ENCODE measurements at regions not wholly inside any gene's neighbourhood (a gene's known extent, or its start where the extent isn't known, plus 50 kb on each side); places are given as distances from the start of the nearest gene placed in this dataset.

DNA sequence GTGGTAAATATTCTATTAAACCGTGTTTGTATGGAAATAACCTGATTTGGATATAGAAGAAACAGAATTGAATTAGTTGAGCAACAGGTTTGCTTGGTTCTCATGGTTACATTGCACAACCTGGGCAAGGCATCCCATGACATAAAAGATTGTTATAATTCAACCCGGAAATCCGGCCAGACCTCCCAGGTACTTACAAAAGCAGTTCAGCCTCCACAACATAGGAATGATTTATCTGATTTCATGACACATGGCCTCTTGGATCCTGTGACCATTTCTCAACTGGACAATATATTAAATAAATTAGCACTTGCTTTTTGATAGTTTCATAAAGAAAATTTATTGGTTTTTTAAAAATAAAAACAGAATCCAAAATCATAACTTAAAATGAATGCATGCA is 55.1 kb upstream of the PTPN12 start:
- WGBS, 2 experiments (ENCODE audit: extremely low coverage in 1 of 2, insufficient coverage in 1 of 2, insufficient read length in 1 of 2, insufficient replicate concordance in 2 of 2, low coverage in 1 of 2, low lambda C conversion rate in 2 of 2, missing lambda C conversion rate in 1 of 2) = 88% methylated on average over 3 of the region's 3 CpGs; no CpG with 5 or more reads in 1 of the 2 experiments
- TF ChIP-seq POLR2AphosphoS5 (IDR thresholded peaks at IDR 0.05; ENCODE audit: low read depth, low read length) = no peak
- TF ChIP-seq ZNF274 (IDR thresholded peaks at IDR 0.05; ENCODE audit: borderline replicate concordance, extremely low read depth, low read length) = no peak
- no peak for TF ChIP-seq RBBP5 (IDR thresholded peaks at IDR 0.05; ENCODE audit: borderline replicate concordance, low read depth, low read length)
- no peak for TF ChIP-seq TAF7 (optimal IDR thresholded peaks at IDR 0.05; ENCODE audit: borderline replicate concordance, low read depth, low read length)
- no peak for TF ChIP-seq RNF2 (IDR thresholded peaks at IDR 0.05; ENCODE audit: borderline replicate concordance, low read depth, low read length, missing control alignments, poor library complexity, severe bottlenecking)
- no peak for TF ChIP-seq GABPA (IDR thresholded peaks at IDR 0.05; ENCODE audit: borderline replicate concordance, insufficient read depth, low read length)
- no peak for TF ChIP-seq CTBP2 (IDR thresholded peaks at IDR 0.05; ENCODE audit: borderline replicate concordance, insufficient read depth, insufficient read length, low read length)
- DNase-seq (ENCODE audit: low read depth in 1 of 2, low spot score in 2 of 2) (no peak), FAIRE-seq (no peak)
- Histone ChIP-seq H3K56ac (replicated peaks; ENCODE audit: insufficient read length, low read depth, low read length) (no peak overlapping the region), H2BK15ac (ENCODE audit: low read length) (no peak overlapping the region), H3K36me3 (ENCODE audit: control insufficient read depth in 2 of 4, insufficient read depth in 4 of 4, low read length in 3 of 4) (no peaks in the 10 kb centered on the region), H2AFZ (ENCODE audit: low read length) (no peak overlapping the region), H4K5ac (ENCODE audit: insufficient read length, low read depth, low read length) (no peak overlapping the region), H3K18ac (ENCODE audit: extremely low read depth, low read length) (no peak overlapping the region), H2BK12ac (ENCODE audit: low read depth, low read length) (no peak overlapping the region), H4K20me1 (replicated peaks in 1 of 2; ENCODE audit: control insufficient read depth in 1 of 2, insufficient read depth in 2 of 2, low read length in 2 of 2) (no peaks in the 10 kb centered on the region), H2BK5ac (ENCODE audit: low read depth, low read length) (no peak overlapping the region), H4K8ac (ENCODE audit: extremely low read depth, insufficient read depth, low read length) (no peak overlapping the region), H2AK5ac (ENCODE audit: low read depth, low read length) (no peak overlapping the region), H4K91ac (replicated peaks; ENCODE audit: insufficient read length, low read length) (no peak overlapping the region), H3K79me1 (ENCODE audit: low read depth, low read length) (no peaks in the 10 kb centered on the region), H3K23ac (ENCODE audit: insufficient read length) (no peak overlapping the region), H3K9ac (replicated peaks in 1 of 4; ENCODE audit: extremely low read depth in 1 of 4, low read depth in 3 of 4, low read length in 3 of 4) (no peak overlapping the region), H3K27me3 (replicated peaks in 1 of 4; ENCODE audit: control insufficient read depth in 3 of 4, extremely low read depth in 1 of 4, insufficient read depth in 3 of 4, low read length in 3 of 4) (no peaks in the 10 kb centered on the region), H3K23me2 (ENCODE audit: low read depth, low read length) (no peaks in the 10 kb centered on the region), H3K79me2 (ENCODE audit: control insufficient read depth in 1 of 2, insufficient read depth in 2 of 2, low read length in 2 of 2) (no peaks in the 10 kb centered on the region), H2BK20ac (ENCODE audit: low read length) (no peak overlapping the region), H3K4ac (replicated peaks; ENCODE audit: insufficient read length, low read depth, low read length) (no peak overlapping the region), H3K9me3 (ENCODE audit: insufficient read depth in 2 of 2, low read depth in 1 of 2, low read length in 1 of 2) (no peaks in the 10 kb centered on the region), H3K14ac (ENCODE audit: insufficient read length) (no peak overlapping the region), H3K4me2 (ENCODE audit: insufficient read depth in 1 of 2, low read depth in 2 of 2, low read length in 2 of 2) (no peak overlapping the region), H3K4me1 (replicated peaks in 1 of 4; ENCODE audit: control insufficient read depth in 3 of 4, insufficient read depth in 4 of 4, low read length in 3 of 4) (peaks cover 0 to 3% (median 0%) of the 10 kb centered on the region in 4 experiments; a peak in 2 of 7 replicates), H3K4me3 (ENCODE audit: extremely low read depth in 1 of 4, insufficient read depth in 2 of 4, low read depth in 3 of 4, low read length in 4 of 4) (no peak overlapping the region), H2BK120ac (replicated peaks; ENCODE audit: low read depth, low read length) (no peak overlapping the region), H3K27ac (ENCODE audit: low read depth, low read length) (no peak overlapping the region)
- ChIA-PET POLR2A (ENCODE audit: partially characterized antibody) (no interaction called here), CTCF (ENCODE audit: partially characterized antibody) (interaction anchor here (0.6 to 0.9 kb wide), 2 partner anchors 11 to 233 kb away, joined by 3 to 4 read pairs; no protein-coding TSS in a partner anchor)

All from H1 (cell line).